ENCODE measurements at regions not wholly inside any gene's neighbourhood (a gene's known extent, or its start where the extent isn't known, plus 50 kb on each side); places are given as distances from the start of the nearest gene placed in this dataset.

GRCh38 chr2:203789618-203790017 lies 78.0 kb upstream of the CTLA4 start:
- no peak overlapping the region for H3K4me3 Mint-ChIP-seq
- DNase-seq, result no peak
- H3K27me3 Mint-ChIP-seq, result no peaks in the 10 kb centered on the region
- peaks cover 2 to 10% (median 4%) of the 10 kb centered on the region in 3 donors for H3K4me1 Mint-ChIP-seq
- no peaks in the 10 kb centered on the region for H3K36me3 Mint-ChIP-seq
- POLR2A ChIA-PET, result interaction anchor here in 1 of 2 donors (0.6 to 0.7 kb wide), 2 partner anchors 374 to 447 kb away, joined by 3 to 4 read pairs; no protein-coding TSS in a partner anchor
- Histone ChIP-seq H3K9me3 (no peaks in the 10 kb centered on the region), H3K27ac (ENCODE audit: low read length) (no peak overlapping the region), H3K36me3 (ENCODE audit: control insufficient read depth in 2 of 2, extremely low read depth in 1 of 2, insufficient read depth in 1 of 2, low read length in 1 of 2) (no peaks in the 10 kb centered on the region), H3K27me3 (replicated peaks in 1 of 2; ENCODE audit: control insufficient read depth in 2 of 2, extremely low read depth in 1 of 2, insufficient read depth in 2 of 2, low read length in 1 of 2) (no peaks in the 10 kb centered on the region), H3K4me1 (ENCODE audit: control insufficient read depth in 1 of 2, extremely low read depth in 1 of 2, insufficient read depth in 2 of 2, low read length in 2 of 2) (no peaks in the 10 kb centered on the region), H3K4me3 (ENCODE audit: control insufficient read depth in 1 of 2, extremely low read depth in 1 of 2, low read length in 1 of 2) (no peak overlapping the region)
- no peaks in the 10 kb centered on the region for H3K9me3 Mint-ChIP-seq
- ATAC-seq (replicated peaks in 1 of 4), result no peak
- H3K27ac Mint-ChIP-seq, result no peak overlapping the region
- CTCF ChIA-PET, result no interaction called here

- ATAC-seq (replicated peaks in 1 of 4) (no peak), DNase-seq (no peak)
- H3K27me3 ChIP-seq (replicated peaks in 1 of 2; ENCODE audit: control insufficient read depth in 2 of 2, extremely low read depth in 1 of 2, insufficient read depth in 2 of 2, low read length in 1 of 2), result no peaks in the 10 kb centered on the region
- H3K36me3 Mint-ChIP-seq, result no peaks in the 10 kb centered on the region
- WGBS (ENCODE audit: insufficient coverage), result no CpG with 5 or more reads among the region's 2 CpGs
- no peaks in the 10 kb centered on the region for H3K36me3 ChIP-seq (ENCODE audit: control insufficient read depth in 2 of 2, extremely low read depth in 1 of 2, insufficient read depth in 1 of 2, low read length in 1 of 2)
- H3K27ac ChIP-seq (ENCODE audit: low read length), result no peak overlapping the region
- ChIA-PET CTCF (interaction anchor here in 1 of 2 donors (0.5 kb wide), 1 partner anchor 81 kb away, joined by 3 read pairs; no protein-coding TSS in a partner anchor), POLR2A (interaction anchor here in 1 of 2 donors (0.6 kb wide), 1 partner anchor 447 kb away, joined by 4 read pairs; no protein-coding TSS in a partner anchor)
- H3K27me3 Mint-ChIP-seq, result no peaks in the 10 kb centered on the region
- peaks cover 0 to 7% (median 2%) of the 10 kb centered on the region in 3 donors for H3K4me1 Mint-ChIP-seq
- H3K9me3 Mint-ChIP-seq, result no peaks in the 10 kb centered on the region
- no peak overlapping the region for H3K27ac Mint-ChIP-seq
- H3K4me3 ChIP-seq (ENCODE audit: control insufficient read depth in 1 of 2, extremely low read depth in 1 of 2, low read length in 1 of 2), result no peak overlapping the region
- H3K4me1 ChIP-seq (ENCODE audit: control insufficient read depth in 1 of 2, extremely low read depth in 1 of 2, insufficient read depth in 2 of 2, low read length in 2 of 2), result no peaks in the 10 kb centered on the region
- H3K4me3 Mint-ChIP-seq, result no peak overlapping the region
- no peaks in the 10 kb centered on the region for H3K9me3 ChIP-seq
Measured at GRCh38 chr2:203790134-203790852, 77.3 kb upstream of the CTLA4 start.

- H3K4me1 ChIP-seq (ENCODE audit: control insufficient read depth in 1 of 2, extremely low read depth in 1 of 2, insufficient read depth in 2 of 2, low read length in 2 of 2), result no peaks in the 10 kb centered on the region
- CTCF ChIA-PET, result interaction anchor here in 1 of 2 donors (0.6 kb wide), 1 partner anchor 13 kb away, joined by 4 read pairs; no protein-coding TSS in a partner anchor
- Mint-ChIP-seq H3K27me3 (no peaks in the 10 kb centered on the region), H3K9me3 (peaks cover 8 to 16% (median 8%) of the 10 kb centered on the region in 3 donors), H3K36me3 (peaks cover 7% of the 10 kb centered on the region), H3K4me3 (no peak overlapping the region), H3K4me1 (peaks cover 12 to 22% (median 13%) of the 10 kb centered on the region in 3 donors), H3K27ac (no peak overlapping the region)
- no peak overlapping the region for H3K27ac ChIP-seq (ENCODE audit: low read length)
- H3K4me3 ChIP-seq (ENCODE audit: control insufficient read depth in 1 of 2, extremely low read depth in 1 of 2, low read length in 1 of 2), result no peak overlapping the region
- peaks cover 2% of the 10 kb centered on the region for H3K9me3 ChIP-seq
- no CpG with 5 or more reads among the region's 5 CpGs for WGBS (ENCODE audit: insufficient coverage)
- DNase-seq, result no peak
- ATAC-seq (replicated peaks in 1 of 4), result no peak
- POLR2A ChIA-PET, result no interaction called here
- no peaks in the 10 kb centered on the region for H3K27me3 ChIP-seq (replicated peaks in 1 of 2; ENCODE audit: control insufficient read depth in 2 of 2, extremely low read depth in 1 of 2, insufficient read depth in 2 of 2, low read length in 1 of 2)
- no peaks in the 10 kb centered on the region for H3K36me3 ChIP-seq (ENCODE audit: control insufficient read depth in 2 of 2, extremely low read depth in 1 of 2, insufficient read depth in 1 of 2, low read length in 1 of 2)
Measured at GRCh38 chr2:203796248-203797010, 71.1 kb upstream of the CTLA4 start.

GRCh38 chr2:203797276-203797675 lies 70.3 kb upstream of the CTLA4 start:
- Histone ChIP-seq H3K9me3 (peaks cover 2% of the 10 kb centered on the region), H3K36me3 (ENCODE audit: control insufficient read depth in 2 of 2, extremely low read depth in 1 of 2, insufficient read depth in 1 of 2, low read length in 1 of 2) (no peaks in the 10 kb centered on the region), H3K27ac (ENCODE audit: low read length) (no peak overlapping the region), H3K27me3 (replicated peaks in 1 of 2; ENCODE audit: control insufficient read depth in 2 of 2, extremely low read depth in 1 of 2, insufficient read depth in 2 of 2, low read length in 1 of 2) (no peaks in the 10 kb centered on the region), H3K4me1 (ENCODE audit: control insufficient read depth in 1 of 2, extremely low read depth in 1 of 2, insufficient read depth in 2 of 2, low read length in 2 of 2) (peaks cover 0 to under 1% of the 10 kb centered on the region in 2 experiments), H3K4me3 (ENCODE audit: control insufficient read depth in 1 of 2, extremely low read depth in 1 of 2, low read length in 1 of 2) (no peak overlapping the region)
- Mint-ChIP-seq H3K27me3 (no peaks in the 10 kb centered on the region), H3K36me3 (peaks cover 7% of the 10 kb centered on the region), H3K9me3 (peaks cover 10 to 19% (median 11%) of the 10 kb centered on the region in 3 donors), H3K27ac (no peak overlapping the region), H3K4me1 (peaks cover 12 to 24% (median 15%) of the 10 kb centered on the region in 3 donors), H3K4me3 (no peak overlapping the region)
- DNase-seq (no peak), ATAC-seq (replicated peaks in 1 of 4) (no peak)
- ChIA-PET CTCF (no interaction called here), POLR2A (no interaction called here)
- WGBS (ENCODE audit: insufficient coverage), result 100% methylated on average over 2 of the region's 2 CpGs

GRCh38 chr2:203797712-203798111 lies 69.9 kb upstream of the CTLA4 start:
- peaks cover 7% of the 10 kb centered on the region for H3K36me3 Mint-ChIP-seq
- ChIA-PET CTCF (no interaction called here), POLR2A (no interaction called here)
- H3K4me3 Mint-ChIP-seq, result no peak overlapping the region
- H3K27ac Mint-ChIP-seq, result no peak overlapping the region
- H3K36me3 ChIP-seq (ENCODE audit: control insufficient read depth in 2 of 2, extremely low read depth in 1 of 2, insufficient read depth in 1 of 2, low read length in 1 of 2), result no peaks in the 10 kb centered on the region
- no peaks in the 10 kb centered on the region for H3K27me3 Mint-ChIP-seq
- no peaks in the 10 kb centered on the region for H3K27me3 ChIP-seq (replicated peaks in 1 of 2; ENCODE audit: control insufficient read depth in 2 of 2, extremely low read depth in 1 of 2, insufficient read depth in 2 of 2, low read length in 1 of 2)
- H3K27ac ChIP-seq (ENCODE audit: low read length), result no peak overlapping the region
- peaks cover 16 to 28% (median 19%) of the 10 kb centered on the region in 3 donors for H3K4me1 Mint-ChIP-seq
- no peak for ATAC-seq (replicated peaks in 1 of 4)
- no peak overlapping the region for H3K4me3 ChIP-seq (ENCODE audit: control insufficient read depth in 1 of 2, extremely low read depth in 1 of 2, low read length in 1 of 2)
- no peak for DNase-seq
- H3K9me3 ChIP-seq, result peaks cover 2% of the 10 kb centered on the region
- H3K4me1 ChIP-seq (ENCODE audit: control insufficient read depth in 1 of 2, extremely low read depth in 1 of 2, insufficient read depth in 2 of 2, low read length in 2 of 2), result peaks cover 1 to 4% of the 10 kb centered on the region in 2 experiments
- peaks cover 10 to 19% (median 11%) of the 10 kb centered on the region in 3 donors for H3K9me3 Mint-ChIP-seq
- WGBS (ENCODE audit: insufficient coverage), result 20% methylated on average over 1 of the region's 1 CpG

- H3K27me3 ChIP-seq (replicated peaks in 1 of 2; ENCODE audit: control insufficient read depth in 2 of 2, extremely low read depth in 1 of 2, insufficient read depth in 2 of 2, low read length in 1 of 2), result no peaks in the 10 kb centered on the region
- DNase-seq (no peak), ATAC-seq (replicated peaks in 1 of 4) (no peak)
- Mint-ChIP-seq H3K36me3 (peaks cover 7% of the 10 kb centered on the region), H3K9me3 (peaks cover 10 to 19% (median 11%) of the 10 kb centered on the region in 3 donors), H3K27ac (peak overlapping the region in 1 of 2 donors; percentile 46), H3K4me1 (peaks cover 24 to 36% (median 27%) of the 10 kb centered on the region in 3 donors), H3K4me3 (no peak overlapping the region), H3K27me3 (no peaks in the 10 kb centered on the region)
- ChIA-PET POLR2A (no interaction called here), CTCF (no interaction called here)
- H3K4me3 ChIP-seq (ENCODE audit: control insufficient read depth in 1 of 2, extremely low read depth in 1 of 2, low read length in 1 of 2), result no peak overlapping the region
- peaks cover 9 to 10% of the 10 kb centered on the region in 2 experiments for H3K4me1 ChIP-seq (ENCODE audit: control insufficient read depth in 1 of 2, extremely low read depth in 1 of 2, insufficient read depth in 2 of 2, low read length in 2 of 2)
- 96% methylated on average over 9 of the region's 9 CpGs for WGBS (ENCODE audit: insufficient coverage)
- no peak overlapping the region for H3K27ac ChIP-seq (ENCODE audit: low read length)
- H3K9me3 ChIP-seq, result peaks cover 2% of the 10 kb centered on the region
- no peaks in the 10 kb centered on the region for H3K36me3 ChIP-seq (ENCODE audit: control insufficient read depth in 2 of 2, extremely low read depth in 1 of 2, insufficient read depth in 1 of 2, low read length in 1 of 2)
Measured at GRCh38 chr2:203798296-203799087, 69.1 kb upstream of the CTLA4 start.

All from T-cell (primary cell).